GM19468 (cell line): ENCODE measurements at regions not wholly inside any gene's neighbourhood (a gene's known extent, or its start where the extent isn't known, plus 50 kb on each side); places are given as distances from the start of the nearest gene placed in this dataset.
"Not testable (repeated sequence)": the region's sequence is repeated elsewhere in the genome, so short reads cannot be mapped to it uniquely, and the experiment has no call there.

Experiments
- ATAC-seq: cut with Tn5 transposase; IDR thresholded peaks from one replicate; pipeline ENCODE4 v1.9.1; 2021; ENCODE audit warnings: mild to moderate bottlenecking, moderate library complexity, moderate number of reproducible peaks; ENCODE audit not compliant: unreplicated experiment; ENCODE audit errors: extremely low read depth

- not testable (repeated sequence) for ATAC-seq
Measured at GRCh38 chr17:16871446-16872190, 100.3 kb downstream of the TNFRSF13B start.

- no peak for ATAC-seq
Measured at GRCh38 chr17:16870253-16871245, 101.4 kb downstream of the TNFRSF13B start.

GRCh38 chr17:16869531-16870252, 102.2 kb downstream of the TNFRSF13B start:
- not testable (repeated sequence) for ATAC-seq

GRCh38 chr17:16868616-16869015, 103.3 kb downstream of the TNFRSF13B start:
- not testable (repeated sequence) for ATAC-seq

GRCh38 chr17:16867545-16867944, 104.4 kb downstream of the TNFRSF13B start:
- ATAC-seq = not testable (repeated sequence)

- not testable (repeated sequence) for ATAC-seq
Measured at GRCh38 chr17:16866841-16867240, 105.1 kb downstream of the TNFRSF13B start.

GRCh38 chr17:16866436-16866835, 105.5 kb downstream of the TNFRSF13B start:
- no peak for ATAC-seq

- ATAC-seq = not testable (repeated sequence)
Measured at GRCh38 chr17:16865704-16866103, 106.2 kb downstream of the TNFRSF13B start.

- ATAC-seq = not testable (repeated sequence)
Measured at GRCh38 chr17:16865077-16865613, 106.8 kb downstream of the TNFRSF13B start.

- not testable (repeated sequence) for ATAC-seq
Measured at GRCh38 chr17:16864462-16865076, 107.3 kb downstream of the TNFRSF13B start.

- ATAC-seq = not testable (repeated sequence)
Measured at GRCh38 chr17:16861152-16861551, 110.8 kb downstream of the TNFRSF13B start.

GRCh38 chr17:16860467-16860866, 111.5 kb downstream of the TNFRSF13B start:
- ATAC-seq = not testable (repeated sequence)

- ATAC-seq = not testable (repeated sequence)
Measured at GRCh38 chr17:16859515-16859914, 112.4 kb downstream of the TNFRSF13B start.

GRCh38 chr17:16857746-16858145, 114.2 kb downstream of the TNFRSF13B start:
- not testable (repeated sequence) for ATAC-seq

- ATAC-seq = not testable (repeated sequence)
Measured at GRCh38 chr17:16856846-16857245, 115.1 kb downstream of the TNFRSF13B start.

GRCh38 chr17:16856171-16856570, 115.7 kb downstream of the TNFRSF13B start:
- ATAC-seq = not testable (repeated sequence)

GRCh38 chr17:16854636-16855035, 117.3 kb downstream of the TNFRSF13B start:
- ATAC-seq = not testable (repeated sequence)

GRCh38 chr17:16853661-16854320, 118.1 kb downstream of the TNFRSF13B start:
- ATAC-seq = no peak

- ATAC-seq = not testable (repeated sequence)
Measured at GRCh38 chr17:16849861-16850260, 122.1 kb downstream of the TNFRSF13B start.
